Activated CD4-positive, CD25-positive, alpha-beta regulatory T cell (primary cell): ENCODE measurements at regions not wholly inside any gene's neighbourhood (a gene's known extent, or its start where the extent isn't known, plus 50 kb on each side); places are given as distances from the start of the nearest gene placed in this dataset.
"Not testable (repeated sequence)": the region's sequence is repeated elsewhere in the genome, so short reads cannot be mapped to it uniquely, and the experiment has no call there.

Experiments
- DNase-seq, 4 experiments: peaks; one replicate each; lab custom pipeline; 2025; lab: John Stamatoyannopoulos, UW

DNA sequence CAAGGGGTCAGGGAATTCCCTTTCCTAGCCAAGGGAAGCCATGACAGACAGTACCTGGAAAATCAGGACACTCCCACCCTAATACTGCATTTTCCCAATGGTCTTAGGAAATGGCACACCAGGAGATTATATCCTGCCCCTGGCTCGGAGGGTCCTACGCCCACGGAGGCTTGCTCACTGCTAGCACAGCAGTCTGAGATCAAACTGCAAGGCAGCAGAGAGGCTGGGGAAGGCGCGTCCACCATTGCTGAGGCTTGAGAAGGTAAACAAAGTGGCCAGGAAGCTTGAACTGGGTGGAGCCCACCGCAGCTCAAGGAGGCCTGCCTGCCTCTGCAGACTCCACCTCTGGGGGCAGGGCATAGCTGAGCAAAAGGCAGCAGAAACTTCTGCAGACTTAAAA lies 207.1 kb upstream of the OBI1 start:
- DNase-seq, result not testable (repeated sequence)

DNA sequence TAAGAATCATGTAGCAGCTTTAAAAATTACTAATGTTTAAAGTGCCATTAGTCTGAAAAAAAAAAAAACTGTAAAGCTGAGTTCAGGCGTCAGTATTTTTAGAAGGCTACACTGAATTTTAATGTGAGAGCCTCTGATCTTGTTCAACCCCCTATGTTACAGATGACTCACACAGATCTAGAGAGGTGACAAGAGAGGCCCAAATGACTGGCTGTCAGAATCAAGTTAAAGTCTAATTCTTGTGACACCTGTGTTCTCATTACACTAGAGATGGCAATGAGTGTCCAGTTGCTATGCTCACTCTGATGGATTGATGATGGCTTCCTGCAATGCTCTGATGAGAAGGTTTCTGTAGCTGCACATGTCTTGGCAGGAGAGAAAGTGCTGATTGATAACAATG lies 203.5 kb upstream of the OBI1 start:
- no peak for DNase-seq

DNA sequence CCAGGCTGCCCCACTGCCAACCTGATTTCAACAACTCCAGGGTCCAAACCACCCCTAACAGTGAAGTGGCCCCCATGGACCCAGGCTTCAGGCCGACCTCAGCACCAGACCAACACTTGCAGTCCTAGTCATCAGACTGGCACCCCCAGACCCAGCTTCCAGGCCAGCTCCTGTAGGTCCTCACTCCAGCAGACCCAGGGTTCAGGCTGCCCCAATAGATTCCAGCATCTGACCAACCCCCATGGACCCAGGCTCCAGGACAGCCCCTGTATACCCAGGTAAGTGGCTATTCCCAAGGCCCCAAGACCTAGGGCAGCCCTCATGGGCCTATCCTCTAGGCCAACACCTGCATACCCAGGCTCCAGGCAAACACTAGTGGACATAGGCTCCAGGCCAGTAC lies 193.8 kb upstream of the OBI1 start:
- DNase-seq, result no peak

DNA sequence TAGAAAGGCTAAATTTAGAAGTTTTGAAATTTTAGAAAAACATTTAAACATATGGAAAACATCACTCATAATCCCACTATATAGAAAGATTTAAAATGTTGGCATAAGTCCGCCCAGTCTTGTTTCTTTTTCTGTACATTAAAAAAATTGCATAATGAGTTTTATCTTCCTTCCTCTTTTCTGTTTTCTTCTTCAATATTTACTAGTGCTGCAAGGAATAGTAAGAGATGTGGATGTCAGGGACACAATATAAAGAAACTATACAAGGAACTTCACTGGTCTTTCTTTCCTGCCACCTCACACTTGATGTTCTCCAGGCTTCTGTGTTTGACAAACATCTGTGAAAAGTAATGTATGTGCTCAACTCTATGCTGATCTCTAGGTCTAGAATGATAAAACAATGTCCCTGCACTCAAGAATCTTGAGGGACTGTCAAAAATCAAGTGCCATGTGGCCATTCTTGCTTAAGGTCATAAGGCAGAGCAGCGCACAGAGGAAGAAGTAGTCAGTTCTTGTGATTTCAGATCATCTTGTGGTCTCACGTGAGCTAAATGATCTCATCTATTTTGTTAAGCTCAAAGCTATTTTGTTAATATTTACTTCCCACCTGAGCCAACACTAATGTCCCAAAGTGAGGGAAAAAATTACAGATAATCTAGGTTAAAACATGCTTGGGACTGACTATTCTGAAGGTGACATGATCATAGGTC lies 186.9 kb upstream of the OBI1 start:
- DNase-seq, result no peak

DNA sequence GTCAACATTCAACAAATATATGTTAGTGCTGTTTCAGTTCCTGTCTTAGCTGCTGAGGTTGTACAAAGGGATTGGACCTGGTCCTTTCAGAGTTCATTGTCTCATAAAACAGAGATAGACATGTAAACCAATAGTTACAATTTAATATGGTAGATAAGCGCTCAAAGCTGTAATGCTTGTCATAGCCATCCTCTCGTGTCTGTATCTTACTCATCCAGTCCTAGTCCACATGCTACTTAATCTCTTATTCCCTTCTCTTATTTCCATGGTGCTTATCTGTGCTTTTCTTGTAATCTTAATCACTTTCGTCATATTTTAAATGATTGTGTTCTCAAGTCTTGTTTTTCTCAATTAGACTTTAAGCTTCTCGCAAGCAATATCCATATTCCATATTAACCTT lies 185.2 kb upstream of the OBI1 start:
- DNase-seq, result no peak

DNA sequence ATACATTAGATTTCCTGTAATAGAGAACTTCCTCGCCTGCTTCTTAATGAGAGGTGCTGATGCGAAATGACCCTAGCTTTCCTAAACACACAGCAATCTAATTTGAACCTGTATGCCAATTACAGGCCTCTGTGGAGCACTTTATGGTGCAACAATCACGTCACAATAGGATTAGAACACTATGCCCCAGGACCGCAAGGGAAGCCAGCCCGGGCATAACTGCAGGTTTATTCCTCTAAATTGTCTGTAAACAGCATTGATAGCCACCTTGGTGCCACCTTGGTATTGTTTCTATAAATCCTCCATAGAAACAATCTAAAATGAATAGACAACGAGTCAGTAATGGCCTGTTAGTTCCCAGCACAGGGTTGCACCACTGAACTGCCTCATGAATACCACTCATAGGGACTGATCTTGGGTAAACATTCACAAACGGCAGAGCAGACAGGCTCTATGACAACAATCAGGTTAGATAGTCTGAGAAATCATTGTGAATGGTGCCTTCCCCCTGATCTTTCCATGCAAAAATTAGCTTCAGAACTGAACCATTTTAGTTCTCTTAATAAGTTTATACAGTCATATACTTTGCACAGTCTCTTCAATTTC lies 182.5 kb upstream of the OBI1 start:
- no peak for DNase-seq

DNA sequence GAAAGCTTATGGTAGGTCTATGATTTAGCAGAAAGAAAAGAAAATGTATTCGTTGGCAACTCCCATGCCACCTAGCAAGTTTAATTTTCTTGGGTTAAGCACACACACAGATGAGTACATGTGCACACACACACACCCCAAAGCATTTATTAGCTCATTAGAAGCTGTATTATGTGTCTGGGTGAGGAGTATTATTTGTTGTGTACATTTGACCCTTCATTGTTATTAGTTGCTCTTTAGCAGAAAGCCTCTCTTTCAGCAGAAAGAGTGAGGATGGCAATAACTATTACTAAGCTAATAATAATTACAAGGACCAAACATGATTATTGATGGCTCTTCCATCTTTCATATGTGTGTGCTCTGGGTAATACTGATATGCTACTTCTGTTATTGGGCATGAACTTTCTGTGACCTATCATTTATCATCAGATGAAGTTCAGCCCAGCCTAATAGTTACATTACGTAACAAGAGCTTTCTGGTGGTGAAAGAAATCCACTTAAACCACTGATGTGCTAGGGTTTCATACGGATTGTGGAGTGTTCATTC lies 177.4 kb upstream of the OBI1 start:
- no peak for DNase-seq

DNA sequence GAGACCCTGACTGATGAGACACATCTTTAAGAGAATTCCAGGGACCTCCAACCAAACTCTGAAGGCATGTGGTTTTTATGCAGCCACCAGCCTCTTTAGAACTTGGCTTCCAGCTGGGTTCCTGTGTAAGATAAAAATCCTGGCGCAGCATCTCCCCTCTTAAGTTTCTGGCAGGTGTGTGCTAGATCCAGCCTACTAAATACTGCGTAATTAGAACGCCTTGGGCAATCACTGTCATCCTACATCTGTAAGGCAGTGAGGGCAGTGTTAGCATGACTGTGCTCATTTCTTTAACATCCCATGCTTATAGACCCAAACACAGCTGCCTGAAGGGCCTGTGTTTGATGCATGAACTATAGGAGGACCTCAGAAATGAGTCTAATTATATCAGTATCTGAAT lies 173.5 kb upstream of the OBI1 start:
- no peak for DNase-seq

DNA sequence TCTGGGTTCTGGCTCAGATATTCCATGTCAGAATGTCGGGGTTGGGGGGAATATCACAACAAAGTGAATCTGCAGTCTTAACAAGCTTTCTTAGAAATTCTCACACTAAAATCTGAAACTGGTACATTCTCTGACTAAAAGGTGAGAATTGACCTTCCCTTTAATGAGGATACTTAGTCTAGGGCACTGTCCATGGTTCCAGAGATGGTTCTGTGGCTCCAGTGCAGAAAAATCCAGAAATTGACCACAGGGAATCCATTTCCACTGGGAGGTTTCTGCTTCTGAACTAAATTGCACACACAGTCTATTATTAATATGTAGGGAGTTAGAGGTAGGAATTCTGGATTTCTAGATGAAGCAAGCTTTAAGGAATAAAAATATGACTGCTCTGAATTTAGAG lies 171.6 kb upstream of the OBI1 start:
- DNase-seq, result no peak

DNA sequence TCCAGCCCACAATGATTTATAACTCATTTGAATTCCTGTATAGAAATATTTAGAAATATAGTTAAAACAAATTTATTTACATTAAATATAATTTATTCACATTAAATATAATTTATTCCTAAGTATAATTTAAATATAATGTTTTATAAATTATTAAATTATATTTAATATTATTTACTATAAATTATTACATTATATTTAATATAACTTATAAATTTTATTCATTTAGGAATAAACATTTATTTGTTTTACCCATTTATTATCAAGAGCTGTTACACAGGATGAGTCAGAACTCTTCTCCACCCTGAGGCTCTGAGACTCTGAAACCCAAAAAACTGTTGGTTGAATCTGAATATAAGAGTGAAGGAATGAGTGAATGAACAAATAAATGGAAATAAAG lies 170.9 kb upstream of the OBI1 start:
- no peak for DNase-seq

DNA sequence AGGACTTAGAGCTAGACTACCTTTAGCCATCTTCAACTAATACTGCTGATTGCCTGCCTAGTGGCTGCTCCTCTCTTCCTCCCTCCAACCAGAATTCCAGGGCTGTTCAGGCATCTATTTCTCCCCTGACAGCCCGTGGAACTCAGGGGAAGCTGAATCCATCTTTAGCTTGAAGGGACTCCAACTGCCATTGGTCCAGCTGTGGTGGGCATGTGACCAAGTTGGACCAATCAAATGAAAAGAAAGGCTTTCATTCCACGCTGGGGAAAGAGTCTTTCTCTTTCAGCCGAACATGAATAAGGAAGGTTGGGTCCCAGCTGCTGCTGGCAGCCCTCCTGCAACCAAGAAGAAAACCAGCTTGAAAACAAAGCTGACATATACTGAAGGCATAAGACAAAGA lies 168.5 kb upstream of the OBI1 start:
- DNase-seq, result no peak

DNA sequence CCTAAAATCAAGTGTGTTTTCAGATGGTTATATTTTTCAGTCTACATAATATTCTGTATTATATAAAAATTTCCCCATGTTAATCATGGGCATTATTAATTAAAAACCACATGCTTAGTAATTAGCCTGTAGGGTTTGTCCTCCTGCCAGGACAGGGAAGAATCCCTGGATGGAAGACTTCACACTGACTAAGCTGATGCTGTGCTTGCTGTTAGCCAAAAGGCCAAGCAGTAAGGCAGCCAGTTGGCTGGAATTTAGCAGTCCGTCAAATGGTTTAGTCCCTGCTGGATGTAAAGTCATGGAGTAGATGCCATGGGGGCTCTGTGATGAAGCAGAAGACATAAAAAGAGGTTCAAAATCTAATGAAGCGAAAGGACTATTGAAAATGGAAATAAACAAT lies 168.0 kb upstream of the OBI1 start:
- no peak for DNase-seq

DNA sequence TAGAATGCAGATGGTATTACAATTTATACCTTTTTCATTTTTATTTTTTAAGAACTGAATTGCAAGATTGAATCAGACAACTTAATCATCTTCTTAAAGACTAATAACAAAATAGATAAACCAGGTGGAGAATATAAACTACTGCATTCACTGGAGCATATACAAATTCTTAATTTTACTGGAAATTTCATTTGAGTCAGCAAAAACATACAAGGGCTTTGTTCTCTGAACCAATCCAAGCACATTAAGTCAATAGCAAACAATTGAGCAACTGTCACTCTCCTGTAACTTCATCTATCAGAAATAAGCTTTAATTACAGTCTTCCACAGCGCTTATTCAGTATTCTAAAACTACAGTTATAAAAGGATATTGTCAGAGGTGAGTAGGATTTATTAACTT lies 167.4 kb upstream of the OBI1 start:
- DNase-seq, result no peak

DNA sequence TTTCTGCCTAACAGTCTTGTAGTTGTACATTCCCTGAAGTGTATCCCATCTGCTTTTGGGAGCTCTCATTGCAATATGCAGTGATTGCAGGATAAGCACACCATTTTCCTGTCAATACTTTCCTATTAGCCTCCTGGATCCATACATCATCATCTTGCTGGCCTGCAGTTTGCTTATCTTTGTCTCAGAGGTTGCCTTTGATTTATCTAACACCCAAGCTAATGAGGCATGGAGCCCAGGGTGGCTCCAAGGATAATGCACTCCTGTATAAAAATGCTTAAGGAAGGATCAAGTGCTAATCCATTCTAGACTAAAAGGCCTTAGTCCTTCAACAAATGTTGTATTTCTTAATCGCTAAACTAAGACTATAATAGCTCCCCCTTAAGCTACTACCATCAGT lies 161.6 kb upstream of the OBI1 start:
- no peak for DNase-seq

DNA sequence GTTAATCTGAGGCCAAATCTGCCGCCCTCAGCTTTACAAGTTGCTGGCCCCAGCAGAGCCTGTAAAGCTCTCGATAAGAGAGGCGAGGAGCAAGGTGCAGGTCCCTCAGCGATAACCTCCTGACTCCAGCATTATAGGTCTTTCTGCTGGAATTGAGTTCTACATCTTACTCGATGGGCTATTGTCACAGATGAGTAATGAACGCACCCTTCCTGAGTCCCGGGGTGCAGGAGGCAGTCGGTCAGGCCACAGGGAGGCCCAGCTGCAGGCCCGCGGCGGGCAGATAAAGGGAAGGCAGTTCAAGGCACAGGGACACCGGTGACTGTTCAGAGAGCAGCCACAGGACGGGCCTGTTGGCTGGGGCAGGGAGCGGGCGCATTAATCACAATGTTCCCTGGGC lies 157.6 kb upstream of the OBI1 start:
- no peak for DNase-seq

DNA sequence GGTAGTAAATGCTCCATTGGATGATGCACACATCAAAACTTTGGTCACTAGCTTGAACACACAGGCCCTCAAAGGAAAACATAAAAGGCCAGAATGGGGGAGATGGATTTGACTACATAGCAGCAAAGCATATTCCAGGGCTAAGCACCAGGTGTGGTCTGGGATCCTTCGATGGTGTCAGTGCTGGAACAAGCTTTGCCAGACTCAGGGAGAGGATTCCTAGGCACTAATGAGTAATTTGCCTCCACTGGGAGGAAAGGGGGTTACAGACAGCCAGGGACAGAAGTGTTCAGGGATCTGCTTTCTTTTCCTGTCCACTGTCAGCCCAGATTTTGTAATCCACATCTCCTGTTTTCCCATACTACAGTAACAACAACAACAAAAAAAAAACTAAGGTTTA lies 157.2 kb upstream of the OBI1 start:
- no peak for DNase-seq

DNA sequence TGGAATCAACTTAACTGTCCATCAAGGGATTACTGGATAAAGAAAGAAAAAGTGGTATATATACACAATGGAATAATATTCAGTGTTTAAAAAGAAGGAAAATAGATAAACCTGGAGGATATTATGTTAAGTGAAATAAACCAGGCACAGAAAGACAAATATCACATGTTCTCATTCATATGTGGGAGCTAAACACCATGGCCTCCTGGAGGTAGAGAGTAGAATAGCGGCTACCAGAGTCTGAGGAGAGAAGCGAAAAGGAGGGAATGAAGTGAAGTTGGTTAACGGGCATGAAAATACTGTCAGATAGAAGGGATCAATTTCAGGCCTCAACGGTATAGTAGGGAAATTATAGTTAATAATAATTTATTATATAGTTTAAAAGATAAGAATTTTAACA lies 147.5 kb upstream of the OBI1 start:
- no peak for DNase-seq

DNA sequence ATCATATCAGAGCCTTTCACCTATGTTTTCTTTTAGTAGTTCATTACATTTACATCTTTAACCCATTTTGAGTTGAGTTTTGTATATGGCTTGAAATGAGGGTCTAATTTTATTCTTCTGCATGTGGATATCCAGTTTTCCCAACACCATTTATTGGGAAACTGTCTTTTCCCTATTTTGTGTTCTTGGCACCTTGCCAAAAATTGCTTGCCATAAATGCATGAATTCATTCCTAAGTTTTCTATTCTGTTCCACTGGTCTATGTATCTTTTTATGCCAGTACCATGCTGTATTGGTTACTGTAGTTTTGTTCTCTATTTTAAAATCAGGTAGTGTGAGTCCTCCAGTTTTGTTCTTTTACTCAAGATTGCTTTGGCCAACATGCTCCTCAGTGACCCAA lies 144.0 kb upstream of the OBI1 start:
- DNase-seq, result no peak

DNA sequence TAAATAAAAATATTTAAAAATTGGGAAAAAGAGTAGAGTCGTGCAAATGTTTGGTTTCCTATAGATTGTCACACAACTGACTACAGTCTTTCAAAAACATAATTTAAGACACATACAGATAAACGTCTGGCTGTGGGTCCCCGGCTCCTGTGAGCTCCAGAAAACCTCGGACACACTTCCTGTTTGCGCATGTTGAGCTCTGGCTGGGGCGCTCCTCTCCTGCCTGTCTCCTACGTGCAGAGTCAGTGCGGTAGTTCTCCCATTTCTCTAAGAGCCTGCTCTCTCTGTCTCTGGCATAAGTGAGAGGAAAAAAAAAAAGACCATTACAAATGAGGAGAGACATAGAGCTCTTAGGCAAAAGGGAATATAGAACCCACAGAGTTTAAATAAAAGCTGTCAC lies 128.2 kb upstream of the OBI1 start:
- DNase-seq, result no peak

DNA sequence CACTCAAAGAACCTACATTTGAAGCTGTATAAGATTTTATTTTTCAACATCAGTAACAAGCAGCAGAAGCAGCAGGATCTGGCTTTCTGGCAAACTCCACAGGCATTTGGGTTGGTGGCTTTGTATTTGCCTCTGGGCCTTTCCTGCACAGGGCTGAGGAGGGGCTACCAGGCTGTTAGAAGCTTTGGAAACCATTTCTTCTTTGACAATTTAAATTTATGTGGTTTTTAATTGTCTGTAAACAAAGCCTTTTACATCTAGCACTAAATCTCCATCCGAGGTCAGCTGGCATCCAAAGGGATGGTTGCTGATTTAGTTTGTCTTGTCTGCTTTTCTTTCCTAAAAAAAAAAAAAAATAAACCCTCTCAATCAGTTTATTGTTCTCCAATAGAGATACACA lies 127.5 kb upstream of the OBI1 start:
- DNase-seq, result no peak

DNA sequence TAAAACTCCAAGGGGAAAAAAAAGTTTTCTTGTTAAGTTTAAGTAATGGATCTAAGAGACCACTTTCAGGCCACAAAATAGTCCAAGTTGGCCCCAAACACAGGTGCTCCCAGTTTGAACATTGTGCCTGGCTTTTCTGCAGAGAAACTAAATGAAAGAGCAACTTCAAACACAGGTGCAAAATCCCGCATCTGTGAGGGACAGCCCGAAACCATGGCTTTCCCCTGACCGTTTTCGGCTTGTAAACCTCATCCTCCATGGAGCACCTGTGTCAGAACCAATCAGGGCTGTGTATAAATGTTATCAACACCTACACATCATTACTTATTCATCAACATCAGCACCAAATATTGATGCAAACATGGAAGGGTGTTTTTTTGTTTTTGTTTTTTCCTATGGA lies 126.8 kb upstream of the OBI1 start:
- DNase-seq, result no peak

DNA sequence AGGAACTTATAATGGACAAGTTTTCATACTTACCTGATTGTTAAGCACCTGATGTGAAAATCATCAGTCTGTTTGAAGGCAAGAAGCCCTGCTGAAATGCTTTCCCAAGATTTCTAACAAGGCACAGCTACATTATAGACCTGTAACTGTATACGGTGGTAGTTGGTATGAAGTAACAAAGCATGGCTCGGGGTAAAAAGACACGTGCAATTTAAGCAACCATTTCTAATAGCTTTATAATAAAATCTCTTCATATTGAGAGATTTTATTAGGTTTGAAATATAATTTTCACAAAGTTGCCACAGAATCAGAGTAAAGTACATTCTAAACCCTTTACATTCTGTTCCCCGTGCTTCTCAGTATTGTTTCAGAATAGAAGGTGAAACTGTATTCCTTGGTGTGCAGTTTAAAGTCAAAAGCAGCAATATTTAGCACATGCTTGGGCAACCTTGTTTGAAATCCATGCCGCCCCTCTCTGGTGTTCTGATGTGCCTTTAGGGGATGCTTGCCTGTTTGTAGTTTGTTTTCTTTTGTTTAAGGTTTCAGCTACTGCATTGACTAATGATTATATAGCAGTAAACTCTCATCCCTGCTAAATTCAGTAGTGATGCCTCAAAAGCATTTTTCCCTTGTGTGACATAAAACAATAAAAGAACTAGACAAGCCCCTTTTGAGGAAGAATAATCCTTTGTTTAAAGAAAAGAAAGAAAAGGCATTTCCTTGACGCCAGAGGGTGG lies 125.2 kb upstream of the OBI1 start:
- no peak for DNase-seq

DNA sequence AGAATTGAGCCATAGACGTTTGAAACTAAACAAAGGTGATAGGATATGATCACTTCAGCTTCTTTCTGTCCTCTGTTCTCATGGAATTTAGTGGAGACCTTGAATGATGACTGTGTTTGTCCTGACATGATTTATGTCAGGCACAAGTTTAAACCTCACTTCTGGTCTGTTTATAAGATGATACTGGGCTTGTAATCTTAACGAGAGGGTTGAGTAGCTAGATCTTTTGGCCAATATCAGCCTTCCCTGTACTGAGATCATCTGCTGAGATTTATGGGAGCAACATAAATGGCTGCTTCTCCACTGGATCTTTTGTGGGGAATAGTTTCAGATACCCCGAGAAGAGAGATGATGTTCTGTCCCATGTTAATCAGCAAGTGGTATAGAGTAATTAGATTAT lies 121.8 kb upstream of the OBI1 start:
- no peak for DNase-seq
